ENCODE measurements at regions not wholly inside any gene's neighbourhood (a gene's known extent, or its start where the extent isn't known, plus 50 kb on each side); places are given as distances from the start of the nearest gene placed in this dataset.

DNA sequence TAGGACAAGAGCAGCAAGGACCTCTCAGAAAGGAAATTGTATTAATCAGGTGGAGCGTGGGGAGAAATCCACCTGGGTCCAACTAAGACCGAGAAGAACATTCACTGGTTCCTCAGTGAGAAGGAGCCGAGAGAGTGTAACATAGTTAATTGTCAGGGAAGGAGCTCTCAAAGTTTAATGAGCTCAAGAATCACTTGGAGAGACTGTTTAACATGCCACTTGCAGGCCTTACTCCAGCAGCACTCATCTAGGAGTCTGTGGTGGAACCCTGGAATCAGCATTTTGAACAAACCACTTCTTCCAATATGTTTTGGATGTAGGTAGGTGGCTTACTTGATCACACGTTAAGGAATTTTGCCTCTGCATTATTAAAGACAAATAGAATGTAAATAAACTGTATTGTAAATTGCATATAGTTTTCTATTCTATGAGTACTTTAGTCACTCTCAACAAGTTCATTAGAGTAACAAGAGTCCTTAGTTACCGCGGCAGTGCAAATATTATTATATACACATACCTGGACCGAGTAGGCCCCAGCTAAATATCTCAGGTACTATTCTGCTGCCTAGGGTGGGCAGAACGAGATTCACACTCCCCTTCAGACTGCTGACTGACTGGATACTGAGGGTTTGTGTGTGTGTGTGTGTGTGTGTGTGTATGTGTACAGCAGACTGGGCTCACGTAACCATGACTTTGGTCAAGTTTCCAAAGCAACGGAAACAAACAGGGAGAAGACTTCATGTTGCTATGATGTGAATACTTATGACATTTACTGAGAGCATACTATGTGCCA lies 203.2 kb upstream of the USP24 start:
- no peak overlapping the region for H3K9ac ChIP-seq (ENCODE audit: low read length)
- DNase-seq: peak; percentile 62
- 96% methylated on average over 8 of the region's 10 CpGs for WGBS

DNA sequence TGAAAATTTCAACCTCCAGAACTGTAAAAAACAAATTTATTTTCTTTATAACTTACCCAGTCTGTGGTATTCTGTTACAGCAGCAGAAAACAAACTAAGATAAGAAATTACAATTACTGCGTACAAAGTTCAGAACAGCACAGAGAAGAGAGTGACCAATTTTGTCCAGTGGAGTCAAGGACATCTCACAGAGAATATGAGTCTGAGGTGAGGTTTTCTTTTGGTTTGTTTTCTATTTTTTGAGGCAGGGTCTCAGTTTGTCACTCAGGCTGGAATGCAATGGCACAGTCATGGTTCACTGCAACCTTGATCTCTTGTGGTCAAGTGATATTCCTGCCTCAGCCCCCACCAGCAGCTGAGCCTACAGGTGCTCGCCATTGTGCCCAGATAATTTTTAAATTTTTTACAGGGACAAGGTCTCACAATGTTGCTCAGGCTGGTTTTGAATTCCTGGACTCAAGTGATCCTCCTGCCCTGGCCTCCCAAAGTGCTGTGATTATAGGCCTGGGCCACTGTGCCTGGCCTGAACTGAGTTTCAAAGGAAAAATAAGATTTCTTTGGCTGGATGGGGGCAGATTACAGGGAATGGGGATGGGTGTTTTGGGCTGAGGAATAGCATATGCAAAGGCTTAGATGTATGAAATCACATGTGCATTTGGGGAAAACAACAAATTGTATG lies 201.1 kb upstream of the USP24 start:
- Histone ChIP-seq H3K9ac (ENCODE audit: low read length) (no peak overlapping the region), H2AFZ (ENCODE audit: low read depth, low read length) (no peak overlapping the region), H2AK5ac (ENCODE audit: low read length, severe bottlenecking) (no peak overlapping the region), H2BK12ac (ENCODE audit: low read length in 2 of 2) (no peak overlapping the region), H3K4ac (ENCODE audit: low read depth in 1 of 2, low read length in 2 of 2) (no peak overlapping the region), H2BK5ac (ENCODE audit: low read depth, low read length, poor library complexity, severe bottlenecking) (no peak overlapping the region), H3K4me2 (ENCODE audit: low read length, poor library complexity, severe bottlenecking) (no peak overlapping the region), H2BK15ac (ENCODE audit: low read depth, poor library complexity, severe bottlenecking) (no peak overlapping the region), H2BK120ac (ENCODE audit: low read depth, low read length) (no peak overlapping the region), H3K79me1 (replicated peaks; ENCODE audit: low read length, poor library complexity, severe bottlenecking) (no peaks in the 10 kb centered on the region), H3K14ac (ENCODE audit: low read length in 2 of 2) (no peak overlapping the region), H3K4me3 (ENCODE audit: insufficient read depth in 1 of 2, low read depth in 1 of 2, low read length in 2 of 2) (no peak overlapping the region), H4K91ac (ENCODE audit: low read length) (no peak overlapping the region), H4K8ac (ENCODE audit: low read length) (no peak overlapping the region), H3K9me3 (ENCODE audit: control insufficient read depth, low read length) (peaks cover 7% of the 10 kb centered on the region), H3K23ac (ENCODE audit: low read length in 2 of 2) (no peak overlapping the region), H3K27ac (ENCODE audit: low read length, poor library complexity, severe bottlenecking) (no peak overlapping the region), H3K27me3 (ENCODE audit: control insufficient read depth in 1 of 2, insufficient read depth in 1 of 2, low read length in 2 of 2) (no peaks in the 10 kb centered on the region), H3K36me3 (ENCODE audit: control insufficient read depth in 1 of 2, insufficient read depth in 2 of 2, low read depth in 1 of 2, low read length in 2 of 2) (no peaks in the 10 kb centered on the region), H3K18ac (ENCODE audit: low read depth in 1 of 2, low read length in 2 of 2) (no peak overlapping the region), H3K4me1 (ENCODE audit: control insufficient read depth, insufficient read depth, low read depth, low read length) (no peaks in the 10 kb centered on the region)
- DNase-seq: no peak
- 94% methylated on average over 2 of the region's 2 CpGs for WGBS

More for the DNA sequence above, 203.2 kb upstream of the USP24 start:
- Histone ChIP-seq H3K27me3 (ENCODE audit: control insufficient read depth in 1 of 2, insufficient read depth in 1 of 2, low read length in 2 of 2) (no peaks in the 10 kb centered on the region), H2BK120ac (ENCODE audit: low read depth, low read length) (no peak overlapping the region), H3K36me3 (ENCODE audit: control insufficient read depth in 1 of 2, insufficient read depth in 2 of 2, low read depth in 1 of 2, low read length in 2 of 2) (no peaks in the 10 kb centered on the region), H3K4me2 (ENCODE audit: low read length, poor library complexity, severe bottlenecking) (no peak overlapping the region), H3K18ac (ENCODE audit: low read depth in 1 of 2, low read length in 2 of 2) (peak overlapping the region in 1 of 2 experiments; percentile 37), H2AK5ac (ENCODE audit: low read length, severe bottlenecking) (no peak overlapping the region), H3K4me1 (ENCODE audit: control insufficient read depth, insufficient read depth, low read depth, low read length) (no peaks in the 10 kb centered on the region), H2BK15ac (ENCODE audit: low read depth, poor library complexity, severe bottlenecking) (no peak overlapping the region), H2BK5ac (ENCODE audit: low read depth, low read length, poor library complexity, severe bottlenecking) (no peak overlapping the region), H3K14ac (ENCODE audit: low read length in 2 of 2) (no peak overlapping the region), H2BK12ac (ENCODE audit: low read length in 2 of 2) (no peak overlapping the region), H3K4me3 (ENCODE audit: insufficient read depth in 1 of 2, low read depth in 1 of 2, low read length in 2 of 2) (no peak overlapping the region), H3K9me3 (ENCODE audit: control insufficient read depth, low read length) (peaks cover 4% of the 10 kb centered on the region), H3K23ac (ENCODE audit: low read length in 2 of 2) (no peak overlapping the region), H3K79me1 (replicated peaks; ENCODE audit: low read length, poor library complexity, severe bottlenecking) (no peaks in the 10 kb centered on the region), H4K91ac (ENCODE audit: low read length) (no peak overlapping the region), H3K27ac (ENCODE audit: low read length, poor library complexity, severe bottlenecking) (no peak overlapping the region), H2AFZ (ENCODE audit: low read depth, low read length) (no peak overlapping the region), H3K4ac (ENCODE audit: low read depth in 1 of 2, low read length in 2 of 2) (no peak overlapping the region), H4K8ac (ENCODE audit: low read length) (no peak overlapping the region)

- no peak for DNase-seq
- peaks cover 10% of the 10 kb centered on the region for H3K9me3 ChIP-seq (ENCODE audit: control insufficient read depth, low read length)
- H3K9ac ChIP-seq (ENCODE audit: low read length): no peak overlapping the region
- no peak overlapping the region for H2BK120ac ChIP-seq (ENCODE audit: low read depth, low read length)
- no peak overlapping the region for H4K91ac ChIP-seq (ENCODE audit: low read length)
- no peak overlapping the region for H3K14ac ChIP-seq (ENCODE audit: low read length in 2 of 2)
- no peak overlapping the region for H3K4me2 ChIP-seq (ENCODE audit: low read length, poor library complexity, severe bottlenecking)
- H3K23ac ChIP-seq (ENCODE audit: low read length in 2 of 2): no peak overlapping the region
- H4K8ac ChIP-seq (ENCODE audit: low read length): no peak overlapping the region
- H2AK5ac ChIP-seq (ENCODE audit: low read length, severe bottlenecking): no peak overlapping the region
- H3K4me3 ChIP-seq (ENCODE audit: insufficient read depth in 1 of 2, low read depth in 1 of 2, low read length in 2 of 2): no peak overlapping the region
- no peak overlapping the region for H2BK15ac ChIP-seq (ENCODE audit: low read depth, poor library complexity, severe bottlenecking)
- no peaks in the 10 kb centered on the region for H3K79me1 ChIP-seq (replicated peaks; ENCODE audit: low read length, poor library complexity, severe bottlenecking)
- no peak overlapping the region for H3K18ac ChIP-seq (ENCODE audit: low read depth in 1 of 2, low read length in 2 of 2)
- no peak overlapping the region for H2BK12ac ChIP-seq (ENCODE audit: low read length in 2 of 2)
- H3K27ac ChIP-seq (ENCODE audit: low read length, poor library complexity, severe bottlenecking): no peak overlapping the region
- H3K4me1 ChIP-seq (ENCODE audit: control insufficient read depth, insufficient read depth, low read depth, low read length): no peaks in the 10 kb centered on the region
- no peaks in the 10 kb centered on the region for H3K36me3 ChIP-seq (ENCODE audit: control insufficient read depth in 1 of 2, insufficient read depth in 2 of 2, low read depth in 1 of 2, low read length in 2 of 2)
- no peak overlapping the region for H3K4ac ChIP-seq (ENCODE audit: low read depth in 1 of 2, low read length in 2 of 2)
- no peak overlapping the region for H2BK5ac ChIP-seq (ENCODE audit: low read depth, low read length, poor library complexity, severe bottlenecking)
- H3K27me3 ChIP-seq (ENCODE audit: control insufficient read depth in 1 of 2, insufficient read depth in 1 of 2, low read length in 2 of 2): no peaks in the 10 kb centered on the region
- H2AFZ ChIP-seq (ENCODE audit: low read depth, low read length): no peak overlapping the region
Measured at GRCh38 chr1:55413286-55413685, 198.1 kb upstream of the USP24 start.

DNA sequence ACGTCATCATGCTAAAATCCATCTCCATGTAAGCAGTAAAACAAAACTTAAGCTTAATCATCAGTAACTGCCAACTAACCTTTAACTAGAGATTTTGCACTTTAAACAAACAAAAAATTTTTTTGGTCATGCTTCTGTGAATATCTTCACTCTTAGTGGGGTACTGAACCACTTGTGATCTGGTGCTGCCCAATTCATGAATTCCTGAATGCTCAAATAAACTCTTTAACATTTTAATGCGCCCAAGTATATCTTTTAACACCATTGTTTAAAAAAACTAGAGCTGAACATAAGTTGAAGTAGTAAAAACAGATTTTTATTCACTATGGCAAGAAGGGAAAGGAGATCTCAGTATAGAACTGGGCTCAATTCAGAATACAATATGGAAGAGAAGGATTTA lies 196.9 kb upstream of the USP24 start:
- Histone ChIP-seq H2BK120ac (ENCODE audit: low read depth, low read length) (no peak overlapping the region), H3K18ac (ENCODE audit: low read depth in 1 of 2, low read length in 2 of 2) (no peak overlapping the region), H3K79me1 (replicated peaks; ENCODE audit: low read length, poor library complexity, severe bottlenecking) (no peaks in the 10 kb centered on the region), H3K27me3 (ENCODE audit: control insufficient read depth in 1 of 2, insufficient read depth in 1 of 2, low read length in 2 of 2) (no peaks in the 10 kb centered on the region), H2BK5ac (ENCODE audit: low read depth, low read length, poor library complexity, severe bottlenecking) (no peak overlapping the region), H2BK15ac (ENCODE audit: low read depth, poor library complexity, severe bottlenecking) (no peak overlapping the region), H3K27ac (ENCODE audit: low read length, poor library complexity, severe bottlenecking) (no peak overlapping the region), H3K4me1 (ENCODE audit: control insufficient read depth, insufficient read depth, low read depth, low read length) (no peaks in the 10 kb centered on the region), H3K9ac (ENCODE audit: low read length) (no peak overlapping the region), H4K91ac (ENCODE audit: low read length) (no peak overlapping the region), H3K9me3 (ENCODE audit: control insufficient read depth, low read length) (peaks cover 10% of the 10 kb centered on the region), H2BK12ac (ENCODE audit: low read length in 2 of 2) (no peak overlapping the region), H3K4me3 (ENCODE audit: insufficient read depth in 1 of 2, low read depth in 1 of 2, low read length in 2 of 2) (no peak overlapping the region), H2AK5ac (ENCODE audit: low read length, severe bottlenecking) (no peak overlapping the region), H3K4ac (ENCODE audit: low read depth in 1 of 2, low read length in 2 of 2) (no peak overlapping the region), H3K36me3 (ENCODE audit: control insufficient read depth in 1 of 2, insufficient read depth in 2 of 2, low read depth in 1 of 2, low read length in 2 of 2) (no peaks in the 10 kb centered on the region), H3K14ac (ENCODE audit: low read length in 2 of 2) (no peak overlapping the region), H4K8ac (ENCODE audit: low read length) (no peak overlapping the region), H2AFZ (ENCODE audit: low read depth, low read length) (no peak overlapping the region), H3K4me2 (ENCODE audit: low read length, poor library complexity, severe bottlenecking) (no peak overlapping the region), H3K23ac (ENCODE audit: low read length in 2 of 2) (no peak overlapping the region)
- DNase-seq: no peak
- WGBS: 93% methylated on average over 1 of the region's 2 CpGs
